Gastrocnemius medialis (tissue), 4 donors: ENCODE measurements at regions not wholly inside any gene's neighbourhood (a gene's known extent, or its start where the extent isn't known, plus 50 kb on each side); places are given as distances from the start of the nearest gene placed in this dataset.

Source experiments
- ATAC-seq, 2 donors: fragments of 150-250 bp; one replicate each; pipeline ENCODE4 v1.9.1; 2016
- DNase-seq, 2 donors: peaks; one replicate each; pipeline ENCODE4 v3.0.0-alpha.2; 2019
- H3K27ac ChIP-seq, 4 donors: fragments of 200-600 bp; sonication (generic); 1 replicate in 1 of 4; 2 replicates in 3 of 4; pipeline ENCODE4 v1.5.1; 2016 to 2018; ENCODE audit warnings: mild to moderate bottlenecking in 2 of 4, moderate library complexity in 1 of 4
- H3K27me3 ChIP-seq, 3 donors: fragments of 200-600 bp; sonication (generic) in 2 of 3; 1 replicate in 1 of 3; 2 replicates in 2 of 3; pipeline versions ENCODE4 v1.5.1 to v1.6.0; 2016 to 2019; ENCODE audit warnings: mild to moderate bottlenecking in 1 of 3, moderate library complexity in 1 of 3
- H3K36me3 ChIP-seq, 2 donors: fragments of 200-600 bp; sonication (generic) in 1 of 2; one replicate each; pipeline ENCODE4 v1.5.1; 2017 to 2018
- H3K4me1 ChIP-seq, 2 donors: fragments of 200-600 bp; sonication (generic) in 1 of 2; one replicate each; pipeline ENCODE4 v1.5.1; 2016 to 2017; ENCODE audit warnings: mild to moderate bottlenecking in 2 of 2
- H3K4me3 ChIP-seq, 4 donors: fragments of 200-600 bp; sonication (generic) in 3 of 4; 1 replicate in 1 of 4; 2 replicates in 3 of 4; pipeline ENCODE4 v1.5.1; 2016 to 2019; ENCODE audit warnings: mild to moderate bottlenecking in 2 of 4
- H3K9me3 ChIP-seq, 3 donors: fragments of 200-600 bp; sonication (generic) in 2 of 3; 1 replicate in 1 of 3; 2 replicates in 2 of 3; pipeline ENCODE4 v1.5.1; 2016 to 2019
- POLR2A ChIP-seq, 2 donors: fragments of 450-650 bp; IDR thresholded peaks; one replicate each; pipeline ENCODE4 v1.6.1; 2017; ENCODE audit warnings: antibody characterized with exemption in 2 of 2, mild to moderate bottlenecking in 2 of 2, moderate library complexity in 2 of 2
- in situ Hi-C, 4 donors: fragments of 200-750 bp; cut with MboI; loops; one replicate each; pipeline versions ENCODE4 v1.15.0 to v1.8.0; 2017; ENCODE audit warnings: low sequenced_read_pairs in 4 of 4
- intact Hi-C: fragments of 100-400 bp; cut with DNase I; formaldehyde crosslinking; loops from one replicate; pipeline ENCODE4 v1.15.1; 2023; ENCODE audit warnings: low total_unique reads
- TF ChIP-seq, protein P1 (sequence below), 5 experiments: fragments of 450-650 bp in 3 of 5; fragments of 200-600 bp in 2 of 5; sonication (generic) in 2 of 5; IDR thresholded peaks in 4 of 5; conservative IDR thresholded peaks in 1 of 5; 1 replicate in 4 of 5; 2 replicates in 1 of 5; pipeline ENCODE4 v1.5.1; 2016 to 2019; ENCODE audit warnings: antibody characterized with exemption in 5 of 5, mild to moderate bottlenecking in 3 of 5, moderate library complexity in 3 of 5

DNA sequence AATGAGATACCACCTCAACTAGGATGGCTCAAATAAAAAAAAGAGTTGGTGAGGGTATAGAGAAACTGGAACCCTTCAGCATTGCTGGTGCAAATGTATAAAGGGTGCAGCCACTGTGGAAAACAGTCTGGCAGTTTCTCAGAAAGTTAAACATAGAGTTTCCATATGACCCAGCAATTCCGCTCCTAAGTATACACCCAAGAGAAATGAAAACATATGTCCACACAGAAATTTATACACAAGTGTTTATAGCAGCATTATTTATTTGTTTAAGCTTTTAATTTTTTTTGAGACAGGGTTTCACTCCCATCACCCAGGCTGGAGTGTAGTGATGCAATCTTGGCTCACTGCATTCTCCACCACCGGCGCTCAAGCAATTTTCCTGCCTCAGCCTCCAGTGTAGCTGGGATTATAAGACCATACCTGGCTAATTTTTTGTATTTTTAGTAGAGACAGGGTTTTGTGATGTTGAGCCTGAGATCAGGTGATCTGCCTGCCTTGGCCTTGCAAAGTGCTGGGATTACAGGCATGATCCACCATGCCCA, 118.2 kb upstream of the KIF5B start:
- intact Hi-C loops (no loop called here), in situ Hi-C loops (no loop called here)
- TF ChIP-seq POLR2A (IDR thresholded peaks at IDR 0.05): no peak
- TF ChIP-seq, protein P1, sequence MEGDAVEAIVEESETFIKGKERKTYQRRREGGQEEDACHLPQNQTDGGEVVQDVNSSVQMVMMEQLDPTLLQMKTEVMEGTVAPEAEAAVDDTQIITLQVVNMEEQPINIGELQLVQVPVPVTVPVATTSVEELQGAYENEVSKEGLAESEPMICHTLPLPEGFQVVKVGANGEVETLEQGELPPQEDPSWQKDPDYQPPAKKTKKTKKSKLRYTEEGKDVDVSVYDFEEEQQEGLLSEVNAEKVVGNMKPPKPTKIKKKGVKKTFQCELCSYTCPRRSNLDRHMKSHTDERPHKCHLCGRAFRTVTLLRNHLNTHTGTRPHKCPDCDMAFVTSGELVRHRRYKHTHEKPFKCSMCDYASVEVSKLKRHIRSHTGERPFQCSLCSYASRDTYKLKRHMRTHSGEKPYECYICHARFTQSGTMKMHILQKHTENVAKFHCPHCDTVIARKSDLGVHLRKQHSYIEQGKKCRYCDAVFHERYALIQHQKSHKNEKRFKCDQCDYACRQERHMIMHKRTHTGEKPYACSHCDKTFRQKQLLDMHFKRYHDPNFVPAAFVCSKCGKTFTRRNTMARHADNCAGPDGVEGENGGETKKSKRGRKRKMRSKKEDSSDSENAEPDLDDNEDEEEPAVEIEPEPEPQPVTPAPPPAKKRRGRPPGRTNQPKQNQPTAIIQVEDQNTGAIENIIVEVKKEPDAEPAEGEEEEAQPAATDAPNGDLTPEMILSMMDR (IDR thresholded peaks at IDR 0.05 in 4 of 5, conservative IDR thresholded peaks at IDR 0.05 in 1 of 5): no peak
- H3K27me3 ChIP-seq: no peaks in the 10 kb centered on the region
- H3K36me3 ChIP-seq: no peaks in the 10 kb centered on the region
- H3K4me3 ChIP-seq: no peak overlapping the region
- H3K4me1 ChIP-seq: no peaks in the 10 kb centered on the region
- no peak overlapping the region for H3K27ac ChIP-seq
- ATAC-seq (no peak), DNase-seq (no peak)
- no peaks in the 10 kb centered on the region for H3K9me3 ChIP-seq

DNA sequence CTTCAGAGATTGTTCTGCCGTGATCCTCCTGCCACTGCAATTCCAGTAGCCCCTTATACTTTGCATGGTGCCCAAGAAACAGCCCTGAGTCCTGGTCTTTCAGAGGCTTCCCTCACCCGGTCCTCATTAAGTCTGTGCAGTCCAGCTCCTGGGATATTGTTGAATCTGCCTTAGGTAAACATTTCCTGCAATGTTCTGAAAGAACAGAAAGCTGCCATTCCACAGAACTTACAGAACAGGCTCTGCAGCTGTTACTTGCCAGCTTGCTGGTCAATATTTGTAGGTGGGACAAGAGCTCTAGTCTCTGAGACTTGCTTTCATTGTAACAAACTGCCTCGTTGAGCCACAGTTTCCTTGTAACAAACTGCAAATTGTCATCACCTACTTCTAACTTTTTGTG, 115.0 kb upstream of the KIF5B start:
- DNase-seq (no peak), ATAC-seq (no peak)
- H3K4me3 ChIP-seq: no peak overlapping the region
- in situ Hi-C loops (no loop called here), intact Hi-C loops (no loop called here)
- H3K27me3 ChIP-seq: no peaks in the 10 kb centered on the region
- H3K4me1 ChIP-seq: no peaks in the 10 kb centered on the region
- H3K27ac ChIP-seq: no peak overlapping the region
- H3K9me3 ChIP-seq: no peaks in the 10 kb centered on the region
- no peak for TF ChIP-seq POLR2A (IDR thresholded peaks at IDR 0.05)
- TF ChIP-seq, protein P1 (IDR thresholded peaks at IDR 0.05 in 4 of 5, conservative IDR thresholded peaks at IDR 0.05 in 1 of 5): no peak
- no peaks in the 10 kb centered on the region for H3K36me3 ChIP-seq

DNA sequence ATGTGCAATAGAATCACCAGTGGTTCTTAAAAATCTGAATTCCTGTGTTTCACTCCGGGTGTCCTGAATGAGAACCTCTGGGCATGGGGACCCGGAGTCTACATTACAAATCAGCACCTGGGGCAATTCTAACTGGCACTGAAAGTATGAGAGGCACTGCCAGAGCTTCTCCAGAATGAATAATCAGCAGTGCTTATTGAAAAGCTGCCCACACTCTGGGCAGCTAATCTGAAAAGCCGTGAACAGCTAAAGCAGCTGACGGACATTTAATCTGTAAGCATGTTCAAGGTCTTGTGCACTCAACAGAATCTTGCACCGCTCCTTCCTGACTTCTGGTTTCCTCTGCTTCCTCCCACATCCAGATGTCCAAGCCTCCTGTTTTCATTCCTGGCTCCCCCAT, 113.3 kb upstream of the KIF5B start:
- in situ Hi-C loops (no loop called here), intact Hi-C loops (no loop called here)
- TF ChIP-seq POLR2A (IDR thresholded peaks at IDR 0.05): no peak
- TF ChIP-seq, protein P1 (IDR thresholded peaks at IDR 0.05 in 4 of 5, conservative IDR thresholded peaks at IDR 0.05 in 1 of 5): no peak
- H3K4me3 ChIP-seq: no peak overlapping the region
- H3K9me3 ChIP-seq: no peaks in the 10 kb centered on the region
- no peak for DNase-seq
- H3K27me3 ChIP-seq: no peaks in the 10 kb centered on the region
- no peaks in the 10 kb centered on the region for H3K4me1 ChIP-seq
- H3K27ac ChIP-seq: no peak overlapping the region
- H3K36me3 ChIP-seq: no peaks in the 10 kb centered on the region
- ATAC-seq: no peak

DNA sequence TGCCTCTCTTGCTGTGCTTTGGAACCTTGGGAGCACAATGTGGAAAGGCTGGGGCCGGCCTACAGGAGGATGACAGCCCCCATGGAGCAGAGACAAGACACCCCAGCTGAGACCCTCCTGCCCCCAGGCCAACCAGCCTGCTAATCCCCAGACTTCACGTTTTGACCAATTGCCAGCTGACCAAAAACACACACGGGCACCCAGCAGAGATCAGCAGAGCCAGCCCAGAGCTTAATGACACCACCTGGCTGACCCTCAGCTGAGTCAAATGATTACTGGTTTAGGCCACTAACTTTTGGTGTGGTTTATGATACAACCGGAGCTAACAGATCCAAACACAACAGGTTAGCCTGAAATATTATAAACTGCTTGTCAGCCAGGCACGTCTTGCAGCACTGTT, 111.2 kb upstream of the KIF5B start:
- TF ChIP-seq, protein P1 (IDR thresholded peaks at IDR 0.05 in 4 of 5, conservative IDR thresholded peaks at IDR 0.05 in 1 of 5): no peak
- TF ChIP-seq POLR2A (IDR thresholded peaks at IDR 0.05): no peak
- Histone ChIP-seq H3K4me3 (no peak overlapping the region), H3K4me1 (no peaks in the 10 kb centered on the region), H3K27me3 (no peaks in the 10 kb centered on the region), H3K36me3 (no peaks in the 10 kb centered on the region), H3K27ac (no peak overlapping the region), H3K9me3 (no peaks in the 10 kb centered on the region)
- in situ Hi-C loops: no loop called here
- intact Hi-C loops: no loop called here
- no peak for DNase-seq
- ATAC-seq: no peak

DNA sequence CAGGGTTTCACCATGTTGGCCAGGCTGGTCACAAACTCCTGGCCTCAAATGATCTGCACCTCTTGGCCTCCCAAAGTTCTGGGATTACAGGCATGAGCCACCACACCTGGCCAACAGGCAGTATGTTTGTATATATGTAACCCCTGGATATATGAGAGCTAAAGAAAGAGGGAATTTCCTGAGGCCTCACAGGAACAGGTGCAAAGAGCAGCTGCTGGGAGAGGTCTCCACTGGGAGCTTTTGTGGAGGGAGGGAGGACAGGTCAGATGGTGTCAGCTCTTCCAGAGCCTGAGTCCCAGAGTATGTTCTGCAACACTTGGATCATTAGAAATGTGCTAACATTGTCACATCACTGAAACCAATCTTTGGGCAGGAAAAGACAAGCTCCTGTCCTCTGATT, 110.1 kb upstream of the KIF5B start:
- DNase-seq (no peak), ATAC-seq (no peak)
- H3K36me3 ChIP-seq: no peaks in the 10 kb centered on the region
- no peak overlapping the region for H3K4me3 ChIP-seq
- in situ Hi-C loops: no loop called here
- no peaks in the 10 kb centered on the region for H3K4me1 ChIP-seq
- no peaks in the 10 kb centered on the region for H3K9me3 ChIP-seq
- TF ChIP-seq POLR2A (IDR thresholded peaks at IDR 0.05): no peak
- TF ChIP-seq, protein P1 (IDR thresholded peaks at IDR 0.05 in 4 of 5, conservative IDR thresholded peaks at IDR 0.05 in 1 of 5): no peak
- H3K27ac ChIP-seq: no peak overlapping the region
- no peaks in the 10 kb centered on the region for H3K27me3 ChIP-seq
- intact Hi-C loops: no loop called here
